ENCODE measurements at regions not wholly inside any gene's neighbourhood (a gene's known extent, or its start where the extent isn't known, plus 50 kb on each side); places are given as distances from the start of the nearest gene placed in this dataset.

- TF ChIP-seq CTCF (IDR thresholded peaks at IDR 0.05; ENCODE audit: poor library complexity) (no peak), EZH2phosphoT487 (IDR thresholded peaks at IDR 0.05; ENCODE audit: low read depth, severe bottlenecking, unreplicated experiment) (no peak), EZH2 (IDR thresholded peaks at IDR 0.05; ENCODE audit: borderline replicate concordance) (no peak)
These were observed 90.8 kb downstream of the FAM124B start for GRCh38 chr2:224310943-224311625.

All from hepatocyte (in vitro differentiated cells).